Right lobe of liver (tissue), 4 donors: ENCODE measurements at regions not wholly inside any gene's neighbourhood (a gene's known extent, or its start where the extent isn't known, plus 50 kb on each side); places are given as distances from the start of the nearest gene placed in this dataset.

ENCODE experiments used
- CTCF ChIP-seq, 4 donors: fragments of 200-600 bp in 3 of 4; fragments of 450-650 bp in 1 of 4; IDR thresholded peaks; one replicate each; pipeline versions ENCODE4 v1.5.1 to v1.8.0; 2016 to 2022; ENCODE audit warnings: antibody characterized with exemption in 4 of 4, mild to moderate bottlenecking in 2 of 4
- POLR2A ChIP-seq: fragments of 450-650 bp; IDR thresholded peaks from one replicate; pipeline ENCODE4 v1.6.1; 2017; ENCODE audit warnings: antibody characterized with exemption, mild to moderate bottlenecking
- donor health status: DM: no; HTN: no; CAD: no.
- donor health status: DM: no; HTN: no; CAD: no.
- donor health status: DM: no; HTN: yes; CAD: no.

- no peak for TF ChIP-seq POLR2A
- TF ChIP-seq CTCF (IDR thresholded peaks at IDR 0.05), result no peak
These were observed 489.2 kb upstream of the ROBO2 start for GRCh38 chr3:76550522-76551201.
